CD4-positive, alpha-beta T cell treated with Interleukin-4 for 4 hours (primary cell): ENCODE measurements at regions not wholly inside any gene's neighbourhood (a gene's known extent, or its start where the extent isn't known, plus 50 kb on each side); places are given as distances from the start of the nearest gene placed in this dataset.
"Not testable (repeated sequence)": the region's sequence is repeated elsewhere in the genome, so short reads cannot be mapped to it uniquely, and the experiment has no call there.

Experiments used
- DNase-seq: peaks from one replicate; pipeline ENCODE4 v3.0.0-alpha.2; 2020

DNA sequence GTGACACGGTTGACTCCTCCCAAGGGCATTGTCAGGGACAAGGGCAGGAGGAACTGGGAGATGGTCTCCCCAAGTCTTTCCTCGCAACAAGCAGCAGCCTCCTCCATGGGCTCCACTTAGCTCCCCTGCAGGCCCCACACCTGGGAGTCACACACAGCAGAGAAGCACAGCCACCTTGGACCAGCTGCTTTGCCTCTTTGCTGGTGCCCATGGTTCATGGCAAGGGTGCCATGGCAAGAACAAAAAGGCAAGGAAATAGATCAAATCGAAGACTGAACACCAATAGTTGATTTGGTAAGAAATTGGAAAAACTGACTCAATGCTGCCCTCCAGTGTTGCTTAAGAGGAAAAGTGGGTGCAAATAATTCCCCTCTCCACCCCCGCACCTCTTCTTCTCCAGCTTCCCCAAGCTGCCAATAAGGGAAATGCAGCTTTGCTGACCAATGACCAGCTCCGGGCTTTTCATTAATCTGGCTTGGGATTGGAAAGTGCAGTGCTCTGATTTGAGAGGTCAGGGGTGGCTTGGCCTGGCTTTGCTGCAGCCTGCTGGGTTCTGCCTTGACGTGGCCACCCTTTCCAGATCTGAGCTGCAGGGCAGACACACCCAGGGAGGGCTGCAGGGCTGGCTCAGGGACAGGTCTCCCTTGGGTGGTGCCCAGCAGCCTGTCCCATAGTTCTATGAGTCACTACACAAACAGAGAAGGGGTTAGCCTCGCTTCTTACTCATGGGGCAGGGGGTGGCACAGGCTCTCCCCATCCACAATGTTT, 162.0 kb downstream of the KLF13 start:
- peak; percentile 67 for DNase-seq

DNA sequence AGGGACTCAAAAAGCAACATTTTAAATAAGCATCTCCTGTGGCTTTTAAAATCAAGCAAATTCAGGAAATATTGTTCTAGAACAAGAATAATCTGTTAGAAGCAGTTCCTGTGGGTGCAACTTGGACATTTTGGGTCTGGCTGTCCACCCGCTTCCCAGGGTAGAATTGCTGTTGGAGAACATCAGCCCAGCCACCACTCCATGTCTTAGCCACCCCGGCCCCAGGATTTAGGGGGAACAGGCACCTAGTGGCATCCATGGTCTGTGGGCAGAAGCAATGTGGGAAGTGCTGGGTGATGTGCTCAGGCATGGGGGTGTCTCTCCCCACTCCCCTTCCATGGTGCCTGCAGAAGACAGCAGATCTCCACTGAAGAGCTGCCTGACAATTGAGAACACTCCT, 162.6 kb downstream of the KLF13 start:
- no peak for DNase-seq

DNA sequence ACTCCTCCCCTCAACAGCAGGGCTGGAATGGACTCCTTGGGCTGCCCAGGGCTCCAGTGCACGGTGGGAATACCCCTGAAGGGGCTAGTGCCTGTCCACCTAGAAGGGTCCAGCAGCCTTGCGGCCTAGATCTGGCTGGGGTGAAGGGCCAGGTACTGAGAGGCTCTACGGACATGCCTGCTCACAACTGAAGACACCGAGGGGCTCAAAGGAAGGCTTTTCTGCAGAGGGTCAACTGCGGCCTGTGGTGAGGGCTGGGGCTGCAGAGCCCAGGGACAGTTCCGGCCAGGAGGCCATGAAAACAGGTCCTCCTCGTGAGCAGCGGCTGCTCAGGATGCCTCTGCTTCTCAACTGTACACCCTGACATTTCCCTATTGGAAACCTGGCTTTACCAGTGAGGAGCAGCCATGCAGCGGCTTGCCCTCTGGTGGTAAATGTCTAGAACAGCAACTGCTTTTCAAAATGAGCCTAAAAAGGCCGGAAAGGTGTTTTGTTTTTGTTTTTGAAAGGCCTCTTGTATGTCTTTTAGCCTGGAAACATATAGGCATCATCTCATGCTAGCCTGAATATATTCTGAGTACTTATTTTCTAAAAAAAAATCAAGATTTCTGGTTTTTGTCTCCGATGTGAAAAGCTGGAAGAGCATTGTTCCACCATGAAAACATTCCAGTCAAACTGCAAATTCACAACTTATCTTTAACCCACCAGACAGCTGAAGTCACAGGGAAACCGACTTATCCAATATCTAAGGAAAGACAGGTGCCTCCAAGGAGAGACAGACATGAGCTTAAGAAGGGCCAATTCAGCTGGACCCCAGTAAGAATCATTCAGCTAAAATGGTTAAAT, 163.4 kb downstream of the KLF13 start:
- DNase-seq, result peak; percentile 61

DNA sequence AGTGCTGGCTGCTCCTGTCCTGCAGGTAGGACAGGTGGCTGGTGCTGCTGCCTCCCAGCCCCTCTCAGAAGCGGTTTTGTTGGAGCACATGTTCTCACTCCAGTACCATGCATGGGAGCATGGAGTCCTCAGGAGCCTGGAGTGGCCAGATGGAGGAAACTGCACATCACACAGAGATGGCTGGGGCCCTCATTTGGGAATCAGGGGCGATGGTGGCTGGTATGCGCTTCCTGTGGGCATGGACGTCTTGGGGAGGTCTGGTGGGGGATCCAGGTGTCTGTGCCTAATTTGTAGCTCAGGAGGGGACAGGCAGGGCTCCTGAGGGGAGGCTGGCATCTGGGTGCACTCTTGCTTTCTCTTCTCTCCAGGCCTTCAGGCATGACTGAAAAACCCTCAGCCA, 168.2 kb downstream of the KLF13 start:
- DNase-seq, result no peak

DNA sequence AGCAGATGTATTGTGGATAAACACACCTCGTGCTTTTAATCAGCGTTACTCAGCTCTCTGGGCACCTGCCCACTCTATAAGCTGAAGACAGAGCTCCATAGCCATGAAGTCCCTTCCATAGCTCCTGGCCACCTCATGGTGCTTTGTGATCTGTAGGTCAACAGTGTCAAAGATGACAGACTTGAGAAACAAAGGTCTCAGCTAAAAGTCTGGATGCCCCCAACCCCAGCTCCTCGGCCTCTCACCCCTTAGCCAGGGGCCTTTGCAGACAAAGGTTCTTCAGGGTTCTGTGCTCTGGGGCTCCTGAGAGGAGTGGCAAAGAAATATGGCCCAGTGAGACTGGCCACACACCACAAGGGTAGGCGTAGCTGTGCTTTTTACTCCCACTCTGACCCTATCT, 168.6 kb downstream of the KLF13 start:
- DNase-seq, result no peak

DNA sequence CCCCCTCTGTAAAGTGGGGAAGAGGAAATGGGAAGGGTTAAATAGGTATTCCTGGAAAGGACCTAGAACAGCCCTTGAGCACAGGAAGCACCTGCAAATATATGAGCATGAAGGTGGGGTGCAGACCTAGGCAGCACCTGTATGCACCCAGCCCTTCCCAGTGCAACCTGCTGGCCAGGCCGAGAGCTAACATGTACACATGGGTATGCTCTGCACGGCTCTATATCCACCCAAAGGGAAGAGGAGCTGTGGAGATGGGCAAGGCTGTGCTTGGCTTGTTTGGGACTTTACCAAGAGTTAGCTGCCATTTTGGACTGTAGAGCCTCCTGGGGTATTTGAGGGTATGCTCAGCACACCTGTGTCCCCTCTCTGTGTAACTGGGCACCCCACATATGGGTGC, 171.2 kb downstream of the KLF13 start:
- DNase-seq, result no peak

DNA sequence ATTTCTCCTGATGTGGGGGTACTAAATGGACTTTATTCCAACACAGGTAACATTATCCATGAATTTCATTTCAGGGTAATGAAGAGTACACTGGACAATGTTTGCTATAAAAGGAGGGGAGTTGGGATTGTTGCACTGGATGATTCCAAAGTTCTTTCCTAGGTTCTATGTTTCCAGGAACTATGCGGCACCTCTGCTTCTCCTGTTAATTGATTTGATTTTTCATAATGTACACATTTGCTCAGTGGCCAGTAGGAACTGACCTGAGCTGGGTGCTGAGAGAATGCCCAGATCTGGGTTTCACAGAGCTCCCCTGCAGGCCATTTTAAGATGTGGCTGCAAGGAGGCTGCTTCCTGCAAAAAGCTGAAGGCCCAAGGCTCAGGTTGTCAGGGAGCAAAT, 171.7 kb downstream of the KLF13 start:
- no peak for DNase-seq

DNA sequence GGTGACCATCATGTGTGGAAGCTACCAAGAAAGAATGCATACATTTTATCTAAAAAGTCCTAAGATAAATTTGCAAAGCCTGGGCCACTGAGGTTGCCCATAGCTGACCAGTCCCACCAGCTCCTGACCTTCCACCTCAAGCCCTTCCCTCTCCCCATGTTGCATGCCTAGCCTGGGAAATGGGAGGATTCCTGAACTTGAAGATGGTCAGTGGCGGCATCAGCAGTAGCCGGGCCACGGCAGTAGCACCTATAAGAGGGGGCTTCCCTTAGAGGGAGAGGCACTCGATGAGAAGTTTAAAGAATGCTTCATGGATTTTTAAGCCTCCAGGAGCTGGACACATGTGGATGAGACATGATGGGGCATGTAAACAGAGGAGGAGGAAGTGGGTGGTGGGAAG, 172.1 kb downstream of the KLF13 start:
- no peak for DNase-seq

DNA sequence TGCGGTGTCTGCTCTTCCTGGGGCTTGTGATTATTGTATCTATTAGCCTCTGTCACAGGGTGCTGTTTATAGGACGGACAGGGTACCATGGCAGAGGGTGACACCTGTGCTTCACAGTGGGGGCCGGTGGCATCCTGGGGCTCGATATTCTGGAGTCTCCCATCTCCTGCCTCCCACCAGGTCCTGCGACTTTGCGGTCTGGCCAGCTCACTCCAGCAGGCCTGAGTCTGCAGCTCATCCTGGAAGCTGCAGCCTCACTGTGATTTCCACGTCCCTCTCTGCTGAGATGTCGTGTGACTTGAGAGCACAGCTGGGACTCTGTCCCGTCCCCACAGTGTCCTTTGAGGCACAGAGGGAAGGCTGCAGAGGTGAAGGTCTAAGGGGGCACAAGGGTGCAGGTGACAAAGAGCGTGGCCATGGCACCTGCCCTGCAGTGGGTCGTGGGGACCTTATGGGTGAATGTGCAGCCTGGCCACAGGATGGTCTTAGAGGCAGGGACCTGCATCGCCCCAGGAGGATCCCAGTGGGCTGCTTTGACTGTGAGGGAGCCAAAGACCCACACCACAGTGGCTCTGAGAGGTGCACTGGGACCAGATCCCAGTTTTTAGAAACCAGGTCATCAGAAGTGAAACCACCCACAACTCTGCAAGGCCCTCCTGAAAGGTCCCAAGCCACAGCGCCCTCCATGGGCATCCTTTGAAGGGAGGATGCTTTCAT, 172.8 kb downstream of the KLF13 start:
- DNase-seq, result no peak

DNA sequence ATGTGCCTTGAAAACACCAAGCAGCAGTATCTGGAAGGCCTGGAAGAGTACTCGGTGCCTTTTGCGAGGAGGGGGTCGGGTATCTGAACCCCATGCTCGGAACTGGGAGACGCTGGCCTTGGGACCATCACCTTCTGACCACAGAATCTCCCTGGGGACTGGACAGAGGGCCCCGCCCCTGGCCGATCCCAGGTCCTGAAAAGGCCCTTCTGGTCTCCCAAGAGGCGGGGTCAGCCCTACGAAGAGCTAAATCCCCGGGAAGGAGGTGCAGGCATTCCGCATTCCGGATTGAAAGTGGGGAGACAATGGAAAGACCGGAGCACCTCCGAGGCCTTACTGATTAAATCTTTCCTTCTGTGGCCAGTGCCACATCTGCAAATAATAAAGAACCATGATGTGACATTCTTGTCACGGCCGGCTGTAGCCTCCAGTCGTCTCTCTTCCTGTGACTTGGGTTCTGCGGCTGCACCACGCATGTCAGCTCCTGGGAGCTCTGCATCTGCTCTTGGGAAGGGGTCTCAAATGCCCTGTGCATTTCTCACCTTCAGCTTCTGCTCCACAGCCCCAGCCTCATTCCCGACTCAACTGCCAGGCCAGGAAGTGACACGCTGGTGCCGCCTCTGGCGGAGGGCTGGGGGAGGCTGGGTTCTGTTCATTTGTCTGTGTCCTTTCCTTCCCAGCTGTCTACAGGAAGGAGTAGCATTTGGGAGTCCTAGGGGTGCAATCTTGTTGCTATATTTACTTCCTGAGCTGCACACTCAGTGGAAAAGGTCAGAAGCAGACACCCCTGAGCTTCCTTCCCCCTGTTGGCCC, 173.5 kb downstream of the KLF13 start:
- DNase-seq, result no peak

DNA sequence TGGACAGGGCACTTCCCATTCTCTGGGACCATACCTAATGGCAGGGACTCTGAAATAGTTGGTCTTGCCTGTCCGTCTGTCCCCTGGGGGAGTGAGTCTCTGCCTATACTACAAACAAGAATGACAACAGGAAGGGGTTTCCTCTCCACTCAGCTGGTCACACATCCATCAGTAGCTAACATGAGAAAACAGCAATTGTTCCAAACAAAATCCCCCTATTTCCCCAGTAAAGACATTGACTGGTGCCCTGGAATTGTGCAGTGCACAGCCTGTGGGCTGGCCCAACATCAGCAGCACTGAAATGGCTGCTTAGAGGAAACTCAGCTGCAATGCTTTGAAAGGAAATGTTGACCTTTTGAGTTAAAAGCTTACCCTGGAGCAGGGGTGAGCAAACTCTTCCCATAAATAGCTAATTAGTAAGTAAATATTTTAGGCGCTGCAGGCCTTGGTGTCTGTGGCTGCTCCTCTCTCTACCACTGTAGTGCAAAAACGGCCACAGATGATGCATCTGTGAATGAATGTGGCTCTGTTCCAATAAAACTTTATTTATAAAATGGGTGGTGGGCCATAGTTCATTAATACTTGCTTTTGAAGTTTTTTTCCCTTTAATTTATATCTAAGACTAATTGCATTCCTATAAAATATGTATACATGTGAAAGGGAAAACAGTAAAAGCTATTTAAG, 174.3 kb downstream of the KLF13 start:
- no peak for DNase-seq

DNA sequence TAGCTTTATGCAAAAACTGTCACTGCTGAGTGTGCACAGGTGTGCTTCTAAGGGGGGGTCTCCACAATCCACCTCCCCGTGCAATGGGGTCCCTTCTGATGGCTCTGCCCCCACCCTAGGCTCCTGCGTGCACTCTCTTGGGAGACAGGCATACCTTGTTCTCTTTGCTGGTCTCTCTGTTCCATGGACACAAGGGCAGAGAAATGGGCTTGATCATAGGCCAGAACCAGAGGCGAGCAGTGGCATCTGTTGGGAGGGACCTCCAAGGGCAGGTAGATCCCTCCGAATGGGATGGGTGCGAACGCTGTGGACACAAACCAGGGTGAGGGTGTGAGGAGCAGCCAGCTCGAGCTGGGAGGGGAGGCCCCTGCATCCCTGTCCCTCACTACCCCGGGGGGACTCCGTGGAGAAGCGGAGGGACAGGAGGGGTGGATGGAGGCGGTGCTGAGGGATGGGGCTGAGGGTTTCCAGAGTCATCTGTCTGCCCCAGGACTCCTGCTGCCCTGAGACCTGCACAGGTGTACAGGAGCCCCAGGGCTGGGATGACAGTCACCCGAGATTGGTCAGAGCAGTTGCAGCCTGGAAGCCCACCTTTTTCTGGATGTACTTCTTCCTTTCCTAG, 175.0 kb downstream of the KLF13 start:
- DNase-seq, result no peak

DNA sequence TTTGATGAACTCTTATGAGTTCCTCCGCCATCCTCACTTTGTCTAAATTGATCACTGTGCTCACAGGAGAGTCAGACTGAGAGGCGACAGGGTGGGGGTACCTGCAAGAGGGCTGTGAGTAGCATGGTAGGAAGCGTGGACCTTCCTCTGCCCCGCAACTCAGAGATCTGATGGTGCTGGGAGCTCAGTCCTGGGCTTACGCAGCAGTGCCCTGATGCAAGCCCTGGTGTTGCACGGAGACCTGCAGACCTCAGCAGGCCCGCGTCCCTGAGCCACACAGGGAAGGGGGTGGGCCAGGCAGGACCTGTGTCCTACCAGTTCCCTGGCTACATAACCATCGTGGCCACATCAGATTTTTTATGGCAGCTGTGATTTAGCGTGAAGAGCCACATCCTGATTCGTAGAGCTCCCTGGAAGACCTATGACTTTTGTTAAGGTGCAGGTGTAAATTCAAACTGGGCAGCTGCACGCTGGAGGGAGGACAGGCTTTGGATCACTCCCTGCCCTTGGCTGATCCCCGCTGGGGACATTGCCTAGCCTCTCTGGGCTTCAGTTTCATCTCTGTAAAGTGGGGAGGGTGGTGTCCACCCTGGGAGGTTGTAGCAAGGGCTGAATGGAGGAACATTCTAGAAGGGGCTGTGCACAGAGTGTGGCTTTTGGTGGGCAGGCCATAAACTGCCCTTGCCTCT, 176.1 kb downstream of the KLF13 start:
- DNase-seq, result no peak

DNA sequence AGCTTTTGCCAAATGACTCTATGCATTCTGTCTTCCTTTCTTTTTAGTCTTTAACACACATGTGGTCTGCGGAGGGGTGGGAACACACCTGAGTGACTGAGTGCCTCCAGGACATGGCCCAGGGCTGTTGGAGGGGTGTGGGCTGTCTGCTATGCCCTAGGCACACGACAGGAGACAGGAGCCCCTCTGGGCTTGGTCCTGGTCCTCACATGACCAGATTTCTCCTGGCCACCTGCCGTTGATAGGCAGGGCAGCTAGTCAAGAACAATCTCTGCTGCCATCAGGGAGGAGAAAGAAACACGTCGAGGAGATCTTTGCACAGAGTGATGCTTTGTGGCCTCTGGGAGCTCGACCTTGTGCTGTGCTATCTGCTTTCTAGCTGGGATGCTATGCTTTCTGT, 176.6 kb downstream of the KLF13 start:
- DNase-seq, result no peak

DNA sequence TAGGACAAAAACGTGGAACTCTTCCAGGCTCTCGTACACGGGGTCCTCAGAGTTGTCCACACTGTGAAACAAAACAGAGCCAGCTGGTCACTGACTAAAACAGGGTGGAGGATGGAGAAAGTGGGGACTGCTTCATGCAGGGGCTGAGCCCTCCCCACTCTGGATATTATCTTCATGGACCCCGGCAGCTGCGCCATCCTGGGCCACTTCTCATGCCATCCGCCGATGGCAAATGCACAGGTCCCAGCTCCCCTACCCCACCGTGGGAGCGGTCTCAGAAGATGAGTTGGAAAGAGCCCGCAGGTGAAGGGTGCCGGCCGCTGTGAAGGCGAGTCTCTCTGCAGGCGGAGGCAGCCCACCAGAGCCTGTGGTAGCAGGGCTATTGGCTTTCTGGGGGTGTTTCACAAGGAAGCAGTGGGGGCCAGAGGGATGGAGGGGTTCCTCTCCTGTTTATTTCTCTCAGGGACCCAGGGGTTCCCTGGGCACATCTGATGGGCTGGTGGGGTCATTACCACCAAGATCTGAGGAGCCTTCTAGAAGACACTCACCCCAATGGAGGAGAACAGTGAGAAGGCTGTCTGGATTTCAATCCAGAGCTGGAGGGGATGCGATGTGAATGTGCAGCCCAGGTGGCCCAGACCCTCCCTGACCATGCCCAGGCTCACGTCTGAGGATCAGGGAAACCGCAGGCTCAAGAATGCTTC, 177.3 kb downstream of the KLF13 start:
- no peak for DNase-seq

DNA sequence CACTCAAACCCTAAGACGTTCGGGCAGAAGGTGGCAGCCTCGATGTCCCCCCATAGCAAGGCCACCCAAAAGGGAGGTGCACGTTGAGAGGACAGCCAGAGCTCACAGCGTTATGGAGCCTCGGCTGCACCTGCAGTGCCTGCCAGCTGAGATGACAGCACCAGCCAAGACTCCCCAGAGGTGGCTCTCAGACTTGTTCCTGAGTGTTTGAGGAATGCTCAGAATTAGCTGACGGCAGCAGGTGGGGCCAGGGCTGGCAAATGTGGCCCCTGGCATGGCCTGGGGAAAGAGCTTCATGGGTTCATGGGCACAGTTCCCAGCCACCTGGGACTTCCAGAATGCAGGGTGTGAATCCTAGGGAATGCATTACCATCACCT, 177.8 kb downstream of the KLF13 start:
- DNase-seq, result no peak

DNA sequence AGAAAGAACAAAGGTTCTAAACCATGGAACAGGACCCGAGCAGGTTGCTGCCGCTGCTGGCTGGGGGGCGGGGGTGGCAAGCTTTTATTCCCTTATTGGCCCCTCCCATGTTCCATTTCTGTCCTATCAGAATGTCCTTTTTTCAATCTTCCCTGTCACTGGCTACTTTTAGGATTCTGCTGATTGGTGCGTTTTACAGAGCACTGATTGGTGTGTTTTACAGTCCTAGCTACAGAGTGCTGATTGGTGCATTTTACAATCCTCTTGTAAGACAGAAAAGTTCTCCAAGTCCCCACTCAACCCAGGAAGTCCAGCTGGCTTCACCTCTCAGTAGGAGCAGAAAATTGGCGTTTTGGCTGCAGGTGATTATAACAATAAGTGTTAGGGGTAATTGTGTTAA, 180.9 kb downstream of the KLF13 start:
- not testable (repeated sequence) for DNase-seq

DNA sequence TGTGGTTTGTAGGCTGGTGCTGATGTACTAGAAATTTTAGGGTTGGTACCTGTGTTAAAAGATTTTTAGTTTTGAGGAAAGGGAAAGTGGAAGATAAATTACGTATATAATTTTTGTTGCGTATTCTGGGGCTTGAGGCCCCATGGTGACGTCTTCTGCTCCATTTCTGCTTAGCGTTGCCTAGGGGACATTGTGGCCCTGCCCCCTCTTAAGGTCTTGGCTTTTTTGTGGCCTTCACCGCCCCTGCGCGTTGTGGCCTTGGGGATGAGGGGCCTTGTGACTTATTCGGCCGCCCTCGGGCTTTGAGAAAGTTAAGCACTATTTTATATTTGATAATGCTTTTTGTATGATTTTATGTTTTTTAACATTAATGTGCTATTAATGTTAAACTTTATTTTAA, 182.0 kb downstream of the KLF13 start:
- no peak for DNase-seq

DNA sequence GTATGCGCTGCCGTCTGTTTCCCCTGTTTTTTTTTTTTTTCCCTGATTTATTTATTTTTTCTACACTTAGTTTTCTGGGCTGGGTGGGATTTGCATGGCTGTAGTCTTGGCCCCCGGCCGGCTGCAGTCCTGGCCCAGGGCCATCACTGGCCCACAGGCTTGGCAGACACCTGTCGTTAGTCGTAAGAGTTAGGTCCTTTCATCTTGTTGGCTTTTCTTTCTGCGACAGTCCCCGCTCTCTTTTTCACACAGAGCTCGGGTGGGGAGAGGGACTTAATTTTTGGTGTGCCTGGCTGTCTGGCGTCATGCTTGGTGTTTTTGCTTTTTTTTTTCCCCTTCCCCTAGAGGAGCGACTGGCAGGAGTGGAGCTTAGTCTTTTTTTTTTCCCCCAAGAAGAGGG, 183.4 kb downstream of the KLF13 start:
- DNase-seq, result no peak

DNA sequence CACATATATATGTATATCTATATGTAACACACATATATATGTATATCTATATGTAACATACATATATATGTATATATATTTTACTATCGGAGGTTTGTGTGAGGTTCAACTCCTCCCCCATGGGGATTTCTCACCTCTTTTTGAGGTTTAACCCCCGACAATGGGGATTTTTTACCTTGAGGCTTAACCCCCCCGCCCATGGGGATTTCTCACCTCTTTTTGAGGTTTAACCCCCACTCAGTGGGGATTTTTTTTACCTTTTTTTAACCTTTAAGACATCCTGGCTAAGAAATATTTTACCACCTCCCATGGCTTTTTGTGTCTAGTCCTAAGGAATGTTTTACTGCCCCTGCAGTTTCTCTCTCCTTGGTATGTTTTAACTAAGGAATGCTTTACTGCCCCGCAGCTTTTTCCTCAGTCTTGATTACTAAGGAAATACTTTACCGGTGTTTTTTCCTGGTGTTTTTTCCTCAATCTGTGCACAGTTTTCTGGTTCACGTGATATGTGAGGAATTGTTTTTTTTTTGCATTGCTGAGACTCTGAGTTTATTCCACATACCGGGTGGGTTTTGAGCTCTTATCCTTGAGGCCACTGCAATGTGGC, 185.2 kb downstream of the KLF13 start:
- DNase-seq, result peak; percentile 72
